ENCODE measurements at regions not wholly inside any gene's neighbourhood (a gene's known extent, or its start where the extent isn't known, plus 50 kb on each side); places are given as distances from the start of the nearest gene placed in this dataset.

DNA sequence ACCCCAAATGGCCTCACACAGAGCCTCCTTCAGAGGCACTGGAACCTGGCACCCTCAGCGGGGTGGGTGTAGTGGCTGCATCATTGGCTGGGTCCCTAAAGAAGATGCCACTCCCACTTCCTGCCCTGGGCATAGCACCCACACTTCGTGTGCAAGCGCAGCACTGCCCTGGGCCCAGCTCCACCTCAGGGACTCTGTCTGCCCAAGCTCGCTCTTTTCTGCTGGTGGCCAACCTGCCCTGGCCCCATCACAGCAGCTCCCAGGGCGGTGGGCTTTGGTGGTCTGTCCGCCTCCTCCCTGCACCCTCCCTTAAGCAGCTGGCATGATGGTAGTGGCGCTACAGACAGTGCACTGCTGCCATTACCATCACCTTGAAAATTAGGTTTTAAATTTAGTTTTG, 829.3 kb upstream of the BRINP3 start:
- no peak for TF ChIP-seq CREB1 (IDR thresholded peaks at IDR 0.05)
- no peak for TF ChIP-seq CREB1 (CRISPR knock-in tag; IDR thresholded peaks at IDR 0.05)
- TF ChIP-seq RNF219 (CRISPR knock-in tag; IDR thresholded peaks at IDR 0.05) = no peak
- no peak for TF ChIP-seq U2AF2 (optimal IDR thresholded peaks at IDR 0.05; ENCODE audit: low read depth, low read length)
- TF ChIP-seq, protein P1, sequence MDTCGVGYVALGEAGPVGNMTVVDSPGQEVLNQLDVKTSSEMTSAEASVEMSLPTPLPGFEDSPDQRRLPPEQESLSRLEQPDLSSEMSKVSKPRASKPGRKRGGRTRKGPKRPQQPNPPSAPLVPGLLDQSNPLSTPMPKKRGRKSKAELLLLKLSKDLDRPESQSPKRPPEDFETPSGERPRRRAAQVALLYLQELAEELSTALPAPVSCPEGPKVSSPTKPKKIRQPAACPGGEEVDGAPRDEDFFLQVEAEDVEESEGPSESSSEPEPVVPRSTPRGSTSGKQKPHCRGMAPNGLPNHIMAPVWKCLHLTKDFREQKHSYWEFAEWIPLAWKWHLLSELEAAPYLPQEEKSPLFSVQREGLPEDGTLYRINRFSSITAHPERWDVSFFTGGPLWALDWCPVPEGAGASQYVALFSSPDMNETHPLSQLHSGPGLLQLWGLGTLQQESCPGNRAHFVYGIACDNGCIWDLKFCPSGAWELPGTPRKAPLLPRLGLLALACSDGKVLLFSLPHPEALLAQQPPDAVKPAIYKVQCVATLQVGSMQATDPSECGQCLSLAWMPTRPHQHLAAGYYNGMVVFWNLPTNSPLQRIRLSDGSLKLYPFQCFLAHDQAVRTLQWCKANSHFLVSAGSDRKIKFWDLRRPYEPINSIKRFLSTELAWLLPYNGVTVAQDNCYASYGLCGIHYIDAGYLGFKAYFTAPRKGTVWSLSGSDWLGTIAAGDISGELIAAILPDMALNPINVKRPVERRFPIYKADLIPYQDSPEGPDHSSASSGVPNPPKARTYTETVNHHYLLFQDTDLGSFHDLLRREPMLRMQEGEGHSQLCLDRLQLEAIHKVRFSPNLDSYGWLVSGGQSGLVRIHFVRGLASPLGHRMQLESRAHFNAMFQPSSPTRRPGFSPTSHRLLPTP (IDR thresholded peaks at IDR 0.05; ENCODE audit: borderline replicate concordance, extremely low read depth, insufficient read length) = no peak
- no peak for TF ChIP-seq TARDBP (IDR thresholded peaks at IDR 0.05)
- no peak for TF ChIP-seq POLR2AphosphoS5 (IDR thresholded peaks at IDR 0.05; ENCODE audit: control insufficient read depth, insufficient read depth, low read depth, low read length)
- no peak for TF ChIP-seq CTCF (IDR thresholded peaks at IDR 0.05 in 2 of 3, conservative IDR thresholded peaks at IDR 0.05 in 1 of 3; ENCODE audit: insufficient read depth in 2 of 3, low read depth in 1 of 3, low read length in 3 of 3)
